ENCODE measurements at regions not wholly inside any gene's neighbourhood (a gene's known extent, or its start where the extent isn't known, plus 50 kb on each side); places are given as distances from the start of the nearest gene placed in this dataset.
A peak's percentile ranks its signal among the peaks of the same experiment; 100 is the strongest.

- TF ChIP-seq, protein P1, sequence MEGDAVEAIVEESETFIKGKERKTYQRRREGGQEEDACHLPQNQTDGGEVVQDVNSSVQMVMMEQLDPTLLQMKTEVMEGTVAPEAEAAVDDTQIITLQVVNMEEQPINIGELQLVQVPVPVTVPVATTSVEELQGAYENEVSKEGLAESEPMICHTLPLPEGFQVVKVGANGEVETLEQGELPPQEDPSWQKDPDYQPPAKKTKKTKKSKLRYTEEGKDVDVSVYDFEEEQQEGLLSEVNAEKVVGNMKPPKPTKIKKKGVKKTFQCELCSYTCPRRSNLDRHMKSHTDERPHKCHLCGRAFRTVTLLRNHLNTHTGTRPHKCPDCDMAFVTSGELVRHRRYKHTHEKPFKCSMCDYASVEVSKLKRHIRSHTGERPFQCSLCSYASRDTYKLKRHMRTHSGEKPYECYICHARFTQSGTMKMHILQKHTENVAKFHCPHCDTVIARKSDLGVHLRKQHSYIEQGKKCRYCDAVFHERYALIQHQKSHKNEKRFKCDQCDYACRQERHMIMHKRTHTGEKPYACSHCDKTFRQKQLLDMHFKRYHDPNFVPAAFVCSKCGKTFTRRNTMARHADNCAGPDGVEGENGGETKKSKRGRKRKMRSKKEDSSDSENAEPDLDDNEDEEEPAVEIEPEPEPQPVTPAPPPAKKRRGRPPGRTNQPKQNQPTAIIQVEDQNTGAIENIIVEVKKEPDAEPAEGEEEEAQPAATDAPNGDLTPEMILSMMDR (IDR thresholded peaks at IDR 0.05; ENCODE audit: extremely low read depth, missing control alignments), result no peak
- no peak for DNase-seq (ENCODE audit: low spot score)
Measured at GRCh38 chrX:39609941-39610340, 487.8 kb downstream of the BCOR start.

- DNase-seq (ENCODE audit: low spot score), result no peak
- TF ChIP-seq, protein P1 (IDR thresholded peaks at IDR 0.05; ENCODE audit: extremely low read depth, missing control alignments), result no peak
Measured at GRCh38 chrX:39611468-39611867, 486.3 kb downstream of the BCOR start.

DNA sequence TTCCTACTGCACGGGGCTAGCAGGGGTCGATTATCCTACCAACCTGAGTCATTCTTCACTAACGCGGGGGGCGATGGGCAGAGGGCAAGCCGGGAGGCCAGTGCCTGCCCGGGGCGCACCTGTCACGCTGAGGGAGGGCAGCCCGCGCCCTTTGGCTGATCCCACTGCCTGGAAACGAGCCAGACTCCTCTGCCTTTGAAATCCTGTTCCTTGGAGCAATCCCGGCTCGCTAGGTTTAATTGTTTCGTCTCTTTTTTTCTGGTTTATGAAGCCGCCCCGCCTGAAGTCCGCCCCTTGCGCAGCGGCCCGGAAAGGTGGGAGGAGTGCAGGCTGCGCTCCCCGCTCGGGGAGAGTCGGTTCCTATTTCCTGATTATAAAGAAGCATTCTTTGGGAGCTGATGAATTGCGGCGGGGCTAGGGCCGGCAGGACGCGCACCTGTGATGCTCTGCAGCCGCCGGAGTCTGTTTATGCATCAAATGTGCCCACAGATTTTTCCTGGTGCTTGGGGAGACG is 484.2 kb downstream of the BCOR start:
- TF ChIP-seq, protein P1 (IDR thresholded peaks at IDR 0.05; ENCODE audit: extremely low read depth, missing control alignments), result no peak
- DNase-seq (ENCODE audit: low spot score), result peak; percentile 26

GRCh38 chrX:39613997-39614679 is 483.6 kb downstream of the BCOR start:
- TF ChIP-seq, protein P1 (IDR thresholded peaks at IDR 0.05; ENCODE audit: extremely low read depth, missing control alignments), result no peak
- DNase-seq (ENCODE audit: low spot score), result no peak

GRCh38 chrX:39614680-39614998 is 483.1 kb downstream of the BCOR start:
- TF ChIP-seq, protein P1 (IDR thresholded peaks at IDR 0.05; ENCODE audit: extremely low read depth, missing control alignments), result no peak
- peak; percentile 27 for DNase-seq (ENCODE audit: low spot score)

- DNase-seq (ENCODE audit: low spot score), result peak; percentile 31
- TF ChIP-seq, protein P1 (IDR thresholded peaks at IDR 0.05; ENCODE audit: extremely low read depth, missing control alignments), result no peak
Measured at GRCh38 chrX:39616098-39616729, 481.5 kb downstream of the BCOR start.

DNA sequence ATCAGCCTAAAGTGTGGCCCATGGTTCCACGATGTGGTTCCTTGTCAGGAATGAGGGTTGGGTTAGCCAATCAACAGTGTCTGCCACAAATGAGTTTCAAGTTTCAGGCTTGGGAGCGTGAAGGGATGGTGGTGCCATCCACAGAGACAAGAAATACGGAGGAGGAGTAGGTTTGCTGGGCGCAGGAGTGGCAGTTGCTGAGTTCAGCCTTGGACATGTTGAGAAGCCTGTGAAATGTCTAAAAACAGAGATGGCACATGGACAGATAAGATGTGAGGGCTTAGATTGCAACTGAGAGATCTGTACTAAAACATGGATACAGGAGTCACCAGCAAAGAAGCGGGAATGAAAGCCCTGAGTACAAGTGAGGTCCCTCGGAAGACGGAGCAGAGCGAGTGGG is 481.0 kb downstream of the BCOR start:
- TF ChIP-seq, protein P1 (IDR thresholded peaks at IDR 0.05; ENCODE audit: extremely low read depth, missing control alignments), result no peak

More for the DNA sequence above, 481.0 kb downstream of the BCOR start:
- DNase-seq (ENCODE audit: low spot score), result no peak
